Heart left ventricle (tissue), 16 donors: ENCODE measurements at regions not wholly inside any gene's neighbourhood (a gene's known extent, or its start where the extent isn't known, plus 50 kb on each side); places are given as distances from the start of the nearest gene placed in this dataset.

Source experiments
- ATAC-seq, 4 donors: fragments of 200-7000 bp; cut with Tn5 transposase; one replicate each; pipeline ENCODE4 v1.9.1; 2020 to 2022; ENCODE audit warnings: moderate library complexity in 4 of 4, mild to moderate bottlenecking in 3 of 4, moderate number of reproducible peaks in 1 of 4
- DNase-seq, 5 donors: peaks; one replicate each; pipeline ENCODE4 v3.0.0-alpha.2; 2020
- H3K27ac ChIP-seq, 12 donors: fragments of 200-600 bp; sonication (generic) in 4 of 12; one replicate each; pipeline versions ENCODE4 v1.5.0 to v1.8.0; 2016 to 2022; ENCODE audit warnings: mild to moderate bottlenecking in 2 of 12
- H3K27me3 ChIP-seq, 9 donors: fragments of 200-600 bp; sonication (generic) in 2 of 9; one replicate each; pipeline versions ENCODE4 v1.5.1 to v1.8.0; 2016 to 2022; ENCODE audit warnings: mild to moderate bottlenecking in 3 of 9
- H3K36me3 ChIP-seq, 9 donors: fragments of 200-600 bp; sonication (generic) in 2 of 9; one replicate each; pipeline versions ENCODE4 v1.5.0 to v1.8.0; 2018 to 2022; ENCODE audit warnings: mild to moderate bottlenecking in 2 of 9
- H3K4me1 ChIP-seq, 12 donors: fragments of 200-600 bp; sonication (generic) in 4 of 12; one replicate each; pipeline versions ENCODE4 v1.5.0 to v1.8.0; 2016 to 2022; ENCODE audit warnings: mild to moderate bottlenecking in 3 of 12
- H3K4me3 ChIP-seq, 12 donors: fragments of 200-600 bp; sonication (generic) in 4 of 12; one replicate each; pipeline versions ENCODE4 v1.5.0 to v1.8.0; 2017 to 2022; ENCODE audit warnings: mild to moderate bottlenecking in 9 of 12, moderate library complexity in 4 of 12
- H3K9me3 ChIP-seq, 12 donors: fragments of 200-600 bp; sonication (generic) in 4 of 12; one replicate each; pipeline versions ENCODE4 v1.5.0 to v1.8.0; 2016 to 2022; ENCODE audit warnings: mild to moderate bottlenecking in 1 of 12
- CTCF ChIP-seq, 12 donors: fragments of 200-600 bp; sonication (generic) in 4 of 12; IDR thresholded peaks; one replicate each; pipeline versions ENCODE4 v1.5.0 to v1.8.0; 2018 to 2022; ENCODE audit warnings: antibody characterized with exemption in 12 of 12, mild to moderate bottlenecking in 5 of 12
- POLR2A ChIP-seq, 2 donors: fragments of 450-650 bp; IDR thresholded peaks; one replicate each; pipeline ENCODE4 v1.6.1; 2017; ENCODE audit warnings: antibody characterized with exemption in 2 of 2, mild to moderate bottlenecking in 2 of 2, moderate library complexity in 2 of 2
- WGBS, 4 donors: extraction: QIAGEN DNeasy Blood & Tissue Kit in 2 of 4; methylation state at CpG; one replicate each; pipeline versions ENCODE4 v1.1.5 to v1.1.7; 2013 to 2018; 5-methylcytosine and 5-hydroxymethylcytosine counted together
- intact Hi-C, 10 donors: fragments of 100-400 bp; cut with DNase I; formaldehyde crosslinking; loops; one replicate each; pipeline versions ENCODE4 v1.11.1 to v1.14.2; 2022
- donor health status: ischemic (EF 13 %, LVEDD 7.1; RV severe dilation, severe dysfunction).
- donor health status: healthy with polysubstance abuse.
- donor health status: DM: no; HTN: yes; CAD: no.
- donor health status: DM: no; HTN: no; CAD: no.
- donor health status: ischemic (EF 25% LVEDD 6.9; RV normal size, moderate dysfunction).
- donor health status: ischemic (EF 25% LVEDD 5.7; RV mildly dilated, moderate dysfunction).
- donor health status: healthy.
- donor health status: DM: yes; HTN: yes; CAD: no.
- donor health status: ischemic (EF 35%, LVEDD 5.7; RV mildly dilated, moderate dysfunction).
- donor health status: nonischemic (EF 11% LVEDD 7.7; RV severe dilation, severe dysfunction).
- donor health status: DM: yes; HTN: yes; CAD: no.
- donor health status: PGD.
- donor health status: ischemic (EF 29% LVEDD 5.4; RV normal size, mild dysfunction).
- donor health status: nonischemic (EF 23%, LVEDD 6.1; RV moderate dilation, normal function).

- no peaks in the 10 kb centered on the region for H3K36me3 ChIP-seq
- 69 to 84% (median 78%) methylated on average over 2 of the region's 2 CpGs for WGBS, 4 donors
- no peak for TF ChIP-seq CTCF (IDR thresholded peaks at IDR 0.05)
- TF ChIP-seq POLR2A (IDR thresholded peaks at IDR 0.05): no peak
- DNase-seq (no peak), ATAC-seq (no peak)
- no peak overlapping the region for H3K27ac ChIP-seq
- no peaks in the 10 kb centered on the region for H3K27me3 ChIP-seq
- H3K4me1 ChIP-seq: no peaks in the 10 kb centered on the region
- H3K9me3 ChIP-seq: no peaks in the 10 kb centered on the region
- intact Hi-C loops: no loop called here
- no peak overlapping the region for H3K4me3 ChIP-seq
Observed at GRCh38 chr5:52041842-52042241, 658.6 kb downstream of the ISL1 start.

GRCh38 chr5:52043137-52043536 is 659.9 kb downstream of the ISL1 start:
- Histone ChIP-seq H3K36me3 (no peaks in the 10 kb centered on the region), H3K27me3 (no peaks in the 10 kb centered on the region), H3K9me3 (no peaks in the 10 kb centered on the region), H3K27ac (no peak overlapping the region), H3K4me3 (no peak overlapping the region), H3K4me1 (no peaks in the 10 kb centered on the region)
- intact Hi-C loops: no loop called here
- no peak for ATAC-seq
- TF ChIP-seq CTCF (IDR thresholded peaks at IDR 0.05) (no peak), POLR2A (IDR thresholded peaks at IDR 0.05) (no peak)
- no peak for DNase-seq
- 81 to 85% (median 84%) methylated on average over 4 of the region's 4 CpGs for WGBS, 4 donors

GRCh38 chr5:52043543-52043942 is 660.3 kb downstream of the ISL1 start:
- H3K9me3 ChIP-seq: no peaks in the 10 kb centered on the region
- intact Hi-C loops: no loop called here
- no peaks in the 10 kb centered on the region for H3K4me1 ChIP-seq
- H3K4me3 ChIP-seq: no peak overlapping the region
- WGBS, 4 donors: 73 to 83% (median 79%) methylated on average over 3 of the region's 3 CpGs
- no peaks in the 10 kb centered on the region for H3K36me3 ChIP-seq
- no peaks in the 10 kb centered on the region for H3K27me3 ChIP-seq
- TF ChIP-seq CTCF (IDR thresholded peaks at IDR 0.05) (no peak), POLR2A (IDR thresholded peaks at IDR 0.05) (no peak)
- ATAC-seq: no peak
- DNase-seq: no peak
- no peak overlapping the region for H3K27ac ChIP-seq

- no peak overlapping the region for H3K4me3 ChIP-seq
- no peaks in the 10 kb centered on the region for H3K9me3 ChIP-seq
- no peak for ATAC-seq
- 82 to 88% (median 85%) methylated on average over 3 of the region's 3 CpGs for WGBS, 4 donors
- no peaks in the 10 kb centered on the region for H3K36me3 ChIP-seq
- no peaks in the 10 kb centered on the region for H3K4me1 ChIP-seq
- intact Hi-C loops: no loop called here
- no peaks in the 10 kb centered on the region for H3K27me3 ChIP-seq
- TF ChIP-seq POLR2A (IDR thresholded peaks at IDR 0.05): no peak
- no peak for TF ChIP-seq CTCF (IDR thresholded peaks at IDR 0.05)
- no peak for DNase-seq
- H3K27ac ChIP-seq: no peak overlapping the region
Observed at GRCh38 chr5:52051759-52052158, 668.5 kb downstream of the ISL1 start.
